ENCODE measurements at regions not wholly inside any gene's neighbourhood (a gene's known extent, or its start where the extent isn't known, plus 50 kb on each side); places are given as distances from the start of the nearest gene placed in this dataset.
"Not testable (repeated sequence)": the region's sequence is repeated elsewhere in the genome, so short reads cannot be mapped to it uniquely, and the experiment has no call there.

DNA sequence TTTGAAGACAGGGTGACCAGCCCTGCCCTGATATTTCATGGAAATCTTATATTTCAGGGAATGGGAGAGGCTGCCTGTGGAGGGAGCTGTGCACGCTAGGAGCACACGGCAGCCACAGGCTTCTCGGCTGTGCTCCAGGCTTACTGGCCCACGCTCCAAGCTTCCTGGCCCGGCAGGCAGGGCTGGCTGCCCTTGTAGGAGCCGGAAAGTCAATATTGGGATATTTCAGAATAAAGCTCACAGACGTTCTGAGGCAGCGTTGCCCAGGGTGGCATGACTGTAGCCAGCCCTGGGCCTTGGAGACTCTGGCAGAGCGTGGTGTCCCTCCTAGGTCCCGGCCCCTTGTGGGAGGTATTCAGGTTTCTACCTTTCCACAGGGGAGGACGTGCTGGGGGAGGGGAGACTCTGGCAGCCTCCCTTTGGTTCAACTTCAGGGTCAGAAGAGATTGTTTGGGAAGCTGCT, 95.6 kb downstream of the NPIPB11 start:
- intact Hi-C loops (cut with micrococcal nuclease), result no loop called here

DNA sequence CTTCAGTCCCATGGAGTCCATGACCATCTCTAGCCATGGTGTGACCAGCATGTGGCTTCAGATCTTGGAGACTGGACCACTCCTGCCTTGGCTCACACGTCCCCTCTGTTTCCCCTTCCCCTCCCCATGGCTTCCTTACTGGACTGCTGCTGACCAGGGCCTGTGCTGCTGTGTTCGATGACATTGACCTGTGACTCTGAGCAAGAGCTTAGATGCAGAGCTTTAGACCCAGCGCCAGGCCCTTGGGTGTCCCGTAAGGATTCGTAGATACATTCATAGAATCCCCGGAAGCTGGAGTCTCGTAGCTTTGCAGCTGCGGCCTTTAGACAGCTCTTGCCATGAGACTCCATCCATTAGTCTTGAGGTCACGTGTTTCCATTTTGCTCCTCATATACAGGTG, 96.3 kb downstream of the NPIPB11 start:
- intact Hi-C loops (cut with micrococcal nuclease), result not testable (repeated sequence)

- intact Hi-C loops (cut with micrococcal nuclease), result not testable (repeated sequence)
Measured at GRCh38 chr16:29309601-29310000, 96.9 kb downstream of the NPIPB11 start.

GRCh38 chr16:29308644-29309546, 97.6 kb downstream of the NPIPB11 start:
- intact Hi-C loops (cut with micrococcal nuclease), result no loop called here

- intact Hi-C loops (cut with micrococcal nuclease), result no loop called here
Measured at GRCh38 chr16:29307598-29308507, 98.7 kb downstream of the NPIPB11 start.

DNA sequence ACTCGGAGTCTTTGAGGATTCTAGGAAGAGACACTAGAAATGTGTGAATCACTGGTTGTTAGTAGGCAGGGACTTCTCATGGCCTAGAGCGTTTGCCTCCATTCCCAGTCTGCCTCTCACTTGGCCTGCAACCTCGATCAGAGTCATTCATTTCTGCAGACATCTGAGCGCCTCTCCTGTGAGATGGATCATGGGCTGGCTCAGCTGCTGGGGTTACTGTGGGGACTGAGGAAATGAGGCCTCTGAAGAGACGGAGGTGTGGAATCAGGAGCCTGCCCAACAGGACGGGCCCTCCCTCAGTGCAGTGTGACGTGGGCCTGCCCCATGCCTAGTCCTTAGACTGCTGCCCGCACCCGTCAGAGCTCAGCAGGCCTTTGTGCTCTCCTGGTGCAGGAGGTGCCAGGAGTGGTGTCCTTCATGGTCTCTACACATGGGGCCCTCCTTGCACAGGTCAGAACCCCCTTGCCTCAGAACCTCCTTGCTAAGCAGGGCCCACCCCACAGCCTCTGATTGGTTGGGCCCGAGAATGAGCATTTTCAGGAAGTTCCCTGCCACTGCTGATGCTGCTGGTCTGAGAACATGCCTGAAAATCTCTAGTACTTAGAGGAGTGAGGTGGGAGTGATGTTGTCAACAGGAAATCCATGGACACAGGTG, 99.4 kb downstream of the NPIPB11 start:
- intact Hi-C loops (cut with micrococcal nuclease), result no loop called here

GRCh38 chr16:29306201-29306600, 100.3 kb downstream of the NPIPB11 start:
- intact Hi-C loops (cut with micrococcal nuclease), result no loop called here

DNA sequence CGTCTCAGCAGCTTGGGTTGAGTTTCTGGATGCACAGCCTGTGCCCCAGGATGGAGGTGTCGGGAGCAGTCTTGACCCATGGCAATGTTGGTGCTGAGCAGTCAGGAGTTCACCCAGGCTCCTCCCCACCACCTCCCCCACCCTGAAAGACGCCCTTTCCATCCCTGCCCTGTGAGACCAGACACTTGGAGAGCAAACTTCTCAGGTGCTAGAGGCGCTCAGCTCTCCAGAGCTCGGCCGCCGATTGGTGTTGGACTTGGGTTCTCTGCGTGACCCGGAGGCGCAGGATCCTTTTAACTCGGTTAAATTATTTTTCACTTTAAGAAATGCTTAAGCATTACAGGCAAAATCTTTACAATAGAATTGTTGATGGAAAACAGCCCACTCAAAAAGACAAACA, 101.5 kb downstream of the NPIPB11 start:
- intact Hi-C loops (cut with micrococcal nuclease), result not testable (repeated sequence)

GRCh38 chr16:29304251-29304650, 102.3 kb downstream of the NPIPB11 start:
- intact Hi-C loops (cut with micrococcal nuclease), result no loop called here

DNA sequence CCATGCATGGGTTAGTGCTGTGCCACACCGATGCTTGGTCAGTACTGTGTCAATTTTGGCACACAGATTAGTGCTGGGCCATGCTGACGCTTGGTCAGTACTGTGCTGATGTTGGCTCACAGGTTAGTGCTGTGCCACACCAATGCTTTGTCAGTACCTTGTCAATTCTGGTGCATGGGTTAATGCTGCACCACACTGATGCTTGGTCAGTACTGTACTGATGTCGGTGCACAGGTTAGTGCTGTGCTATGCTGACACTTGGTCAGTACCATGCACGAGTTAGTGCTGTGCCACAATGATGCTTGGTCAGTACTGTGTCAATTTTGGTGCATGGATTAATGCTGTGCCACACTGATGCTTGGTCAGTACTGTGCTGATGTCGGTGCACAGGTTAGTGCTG, 103.0 kb downstream of the NPIPB11 start:
- intact Hi-C loops (cut with micrococcal nuclease), result no loop called here

GRCh38 chr16:29302976-29303375, 103.5 kb downstream of the NPIPB11 start:
- intact Hi-C loops (cut with micrococcal nuclease), result no loop called here

DNA sequence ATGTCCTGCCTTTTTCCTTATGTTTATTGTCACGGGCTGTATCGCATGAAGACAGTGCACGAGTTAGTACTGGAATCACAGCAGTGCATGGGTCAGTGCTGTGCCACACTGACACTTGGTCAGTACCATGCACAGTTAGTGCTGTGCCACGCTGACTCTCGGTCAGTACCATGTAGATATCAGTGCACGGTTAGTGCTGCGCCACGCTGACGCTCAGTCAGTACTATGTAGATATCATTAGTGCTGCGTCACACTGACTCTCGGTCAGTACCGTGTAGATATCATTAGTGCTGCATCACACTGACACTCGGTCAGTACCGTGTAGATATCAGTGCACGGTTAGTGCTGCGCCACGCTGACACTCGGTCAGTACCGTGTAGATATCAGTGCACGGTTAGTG, 104.1 kb downstream of the NPIPB11 start:
- intact Hi-C loops (cut with micrococcal nuclease), result not testable (repeated sequence)

DNA sequence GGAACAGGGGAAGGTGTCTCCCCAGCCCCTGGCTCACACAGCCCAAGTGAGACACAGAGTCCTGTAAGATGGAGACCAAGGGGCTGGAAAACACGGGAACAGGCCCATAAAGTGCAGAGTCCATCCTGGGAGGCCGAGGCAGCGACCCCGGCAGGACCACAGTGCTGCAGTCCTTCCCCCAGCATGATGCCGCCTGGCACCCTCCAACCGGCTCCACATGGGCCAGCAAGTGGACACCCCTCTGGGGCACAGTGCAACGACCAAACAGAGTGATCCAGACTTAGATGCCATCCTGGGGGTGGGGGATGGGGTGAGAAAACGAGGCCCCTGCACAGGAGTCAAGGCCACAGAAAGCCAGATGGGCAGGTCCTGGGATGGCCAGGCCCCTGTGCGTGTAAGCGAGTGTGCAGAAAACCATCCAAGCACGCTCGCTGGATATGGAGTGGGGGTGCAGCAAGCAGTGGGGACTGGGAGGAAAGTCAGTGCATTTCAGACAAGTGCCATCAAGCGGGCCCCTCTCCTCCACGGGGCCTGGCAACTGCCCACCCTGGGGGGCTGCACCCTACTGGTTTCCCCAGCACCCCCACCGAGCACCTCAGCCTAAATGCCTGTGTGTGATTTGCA, 104.7 kb downstream of the NPIPB11 start:
- intact Hi-C loops (cut with micrococcal nuclease), result not testable (repeated sequence)

DNA sequence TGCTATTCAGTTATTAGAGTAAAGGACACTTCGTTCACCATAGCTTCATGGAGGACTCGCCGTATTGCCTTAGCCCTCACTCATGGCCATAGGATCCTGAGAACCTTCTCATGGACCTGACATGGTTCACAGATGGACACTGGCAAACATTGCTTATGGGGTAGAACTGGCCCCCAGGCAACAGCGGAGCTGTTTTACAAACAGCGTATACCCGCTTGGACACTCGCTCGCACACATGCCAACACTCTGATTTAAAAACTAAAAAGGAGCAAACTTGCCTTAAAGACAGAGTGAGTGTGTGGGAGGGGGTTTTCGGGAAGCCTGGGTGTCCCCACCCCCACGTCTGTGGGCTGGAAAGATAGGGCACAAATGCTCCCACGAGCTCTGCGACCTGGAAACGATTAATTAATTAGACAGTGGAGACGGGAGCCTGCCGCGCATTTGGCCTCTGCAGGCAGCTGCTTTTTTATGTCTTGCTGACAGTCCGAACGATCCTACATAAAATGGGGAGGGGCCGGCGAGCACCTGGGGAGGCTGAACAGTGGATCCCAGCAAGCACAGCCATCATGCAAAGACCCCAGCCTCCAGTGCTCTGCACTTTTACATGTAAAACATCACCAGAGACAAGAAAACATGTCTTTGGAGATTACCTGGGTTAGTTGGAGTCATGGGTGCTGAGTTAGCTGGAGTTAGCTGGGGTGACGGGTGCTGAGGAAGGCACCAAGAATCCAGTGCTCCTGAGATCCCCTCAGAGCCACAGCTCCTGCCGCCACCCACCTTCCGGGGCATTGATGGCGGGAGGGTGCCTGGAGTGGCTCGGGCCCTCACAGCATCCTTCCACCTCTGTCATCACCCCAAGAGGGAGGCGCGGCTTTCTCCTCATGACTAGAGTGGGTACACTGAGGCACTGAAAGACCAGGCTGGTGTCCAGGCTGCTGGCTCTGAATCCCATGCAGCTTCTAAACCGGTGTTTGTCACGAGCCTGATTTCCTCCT, 105.7 kb downstream of the NPIPB11 start:
- intact Hi-C loops (cut with micrococcal nuclease), result not testable (repeated sequence)

DNA sequence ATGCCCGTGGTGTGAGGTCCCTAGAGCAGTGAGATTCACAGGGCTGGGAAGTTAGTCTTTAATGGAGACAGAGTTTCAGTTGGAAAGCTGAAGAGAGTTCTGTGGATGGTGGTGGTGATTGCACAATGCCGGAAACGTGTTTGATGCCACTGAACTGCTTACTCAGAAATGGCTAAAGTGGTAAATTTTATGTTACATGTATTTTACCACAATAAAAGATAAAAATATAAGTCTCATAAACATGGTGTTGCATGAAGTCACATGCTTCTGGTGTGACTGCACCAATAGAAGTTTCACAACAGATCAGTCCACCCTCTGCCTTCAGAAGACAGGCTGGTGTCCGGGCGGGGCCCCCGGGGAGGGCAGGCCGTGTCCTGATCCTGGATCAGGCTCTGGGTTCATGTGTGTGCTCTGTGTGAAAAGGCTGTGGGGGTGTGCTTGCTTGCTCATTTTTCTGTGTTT, 106.5 kb downstream of the NPIPB11 start:
- intact Hi-C loops (cut with micrococcal nuclease), result not testable (repeated sequence)

DNA sequence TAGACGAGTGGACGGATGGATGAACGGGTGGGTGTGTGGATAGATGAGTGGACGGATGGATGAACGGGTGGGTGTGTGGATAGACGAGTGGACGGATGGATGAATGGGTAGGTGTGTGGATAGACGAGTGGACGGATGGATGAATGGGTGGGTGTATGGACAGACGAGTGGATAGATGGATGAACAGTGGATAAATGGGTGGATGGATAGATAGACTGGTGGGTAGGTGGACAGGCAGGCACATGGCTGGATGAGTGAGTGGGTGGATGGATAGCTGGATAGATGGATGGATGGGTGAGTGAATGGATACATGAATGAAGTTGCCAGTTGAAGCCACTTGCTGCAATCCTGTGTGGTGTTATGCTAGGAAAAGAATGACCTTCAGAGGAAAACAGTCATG, 107.5 kb downstream of the NPIPB11 start:
- intact Hi-C loops (cut with micrococcal nuclease), result not testable (repeated sequence)

DNA sequence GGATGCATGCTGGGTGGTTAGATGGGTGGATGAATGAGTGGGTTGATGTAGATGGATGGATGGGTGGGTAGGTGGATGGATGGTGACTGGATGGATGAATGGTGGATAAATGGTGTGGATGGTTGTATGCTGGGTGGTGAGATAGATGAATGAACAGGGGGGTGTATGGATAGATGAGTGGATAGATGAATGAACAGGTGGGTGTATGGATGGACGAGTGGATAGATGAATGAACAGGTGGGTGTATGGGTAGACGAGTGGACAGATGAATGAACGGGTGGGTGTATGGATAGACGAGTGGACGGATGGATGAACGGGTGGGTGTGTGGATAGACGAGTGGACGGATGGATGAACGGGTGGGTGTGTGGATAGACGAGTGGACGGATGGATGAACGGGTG, 108.2 kb downstream of the NPIPB11 start:
- intact Hi-C loops (cut with micrococcal nuclease), result not testable (repeated sequence)

DNA sequence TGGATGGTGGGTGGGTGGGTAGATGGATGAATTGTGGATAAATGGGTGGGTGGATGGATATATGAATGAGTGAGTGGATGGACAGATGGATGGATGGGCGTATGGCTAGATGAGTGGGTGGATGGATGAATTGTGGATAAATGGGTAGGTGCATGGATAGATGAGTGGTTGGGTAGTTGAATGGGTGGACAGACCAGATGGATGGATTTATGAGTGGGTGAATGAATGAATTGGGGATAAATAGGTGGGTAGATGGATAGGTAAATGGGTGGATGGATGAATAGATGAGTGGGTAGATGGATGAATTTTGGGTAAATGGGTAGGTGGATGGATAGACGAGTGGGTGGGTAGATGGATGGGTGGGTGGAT, 108.7 kb downstream of the NPIPB11 start:
- intact Hi-C loops (cut with micrococcal nuclease), result not testable (repeated sequence)

- intact Hi-C loops (cut with micrococcal nuclease), result not testable (repeated sequence)
Measured at GRCh38 chr16:29297144-29297808, 109.2 kb downstream of the NPIPB11 start.
